ENCODE measurements at regions not wholly inside any gene's neighbourhood (a gene's known extent, or its start where the extent isn't known, plus 50 kb on each side); places are given as distances from the start of the nearest gene placed in this dataset.

- Histone ChIP-seq H3K23ac (ENCODE audit: low read length) (no peak overlapping the region), H2BK12ac (ENCODE audit: low read length) (peak overlapping the region; percentile 65), H3K9ac (ENCODE audit: low read length) (no peak overlapping the region), H2AFZ (ENCODE audit: insufficient read depth, low read length, poor library complexity) (peak overlapping the region; percentile 47), H3K4me2 (ENCODE audit: low read length) (peak overlapping the region; percentile 21), H3K4ac (ENCODE audit: low read depth, low read length) (no peak overlapping the region), H2BK5ac (ENCODE audit: low read depth, low read length, poor library complexity) (no peak overlapping the region), H3K9me3 (ENCODE audit: insufficient read depth, low read depth, low read length) (peaks cover 2% of the 10 kb centered on the region), H3K79me2 (ENCODE audit: control insufficient read depth, insufficient read depth, low read length, poor library complexity) (no peaks in the 10 kb centered on the region), H3K14ac (ENCODE audit: low read length) (no peak overlapping the region), H3K27me3 (ENCODE audit: insufficient read depth, low read length) (no peaks in the 10 kb centered on the region), H3K27ac (ENCODE audit: low read depth, low read length) (no peak overlapping the region), H4K91ac (ENCODE audit: low read depth, low read length) (peak overlapping the region; percentile 56), H3K4me1 (ENCODE audit: control insufficient read depth in 1 of 2, insufficient read depth in 2 of 2, low read length in 2 of 2) (peaks cover 10 to 22% of the 10 kb centered on the region in 2 experiments), H3K79me1 (ENCODE audit: low read length) (peaks cover 6% of the 10 kb centered on the region), H3K18ac (ENCODE audit: low read length) (no peak overlapping the region), H4K12ac (ENCODE audit: low read depth, low read length) (peak overlapping the region; percentile 45), H4K8ac (ENCODE audit: low read depth, low read length) (peak overlapping the region; percentile 47), H3K36me3 (ENCODE audit: control insufficient read depth in 1 of 2, insufficient read depth in 2 of 2, low read length in 2 of 2) (no peaks in the 10 kb centered on the region), H3K4me3 (ENCODE audit: low read depth, low read length) (no peak overlapping the region), H2AK5ac (ENCODE audit: low read length) (no peak overlapping the region), H2BK120ac (ENCODE audit: insufficient read depth, low read length, poor library complexity) (peak overlapping the region; percentile 50)
- no peak for DNase-seq
- WGBS (ENCODE audit: extremely low coverage, insufficient coverage, insufficient read length) = no CpG with 5 or more reads among the region's 12 CpGs
These were observed 138.9 kb upstream of the CCND2 start for GRCh38 chr12:4134448-4135263.

GRCh38 chr12:4133636-4134447 lies 139.7 kb upstream of the CCND2 start:
- Histone ChIP-seq H3K9me3 (ENCODE audit: insufficient read depth, low read depth, low read length) (peaks cover 2% of the 10 kb centered on the region), H3K18ac (ENCODE audit: low read length) (peak overlapping the region; percentile 3), H2AK5ac (ENCODE audit: low read length) (peak overlapping the region; percentile 38), H4K8ac (ENCODE audit: low read depth, low read length) (peak overlapping the region; percentile 47), H4K12ac (ENCODE audit: low read depth, low read length) (no peak overlapping the region), H3K9ac (ENCODE audit: low read length) (no peak overlapping the region), H3K14ac (ENCODE audit: low read length) (peak overlapping the region; percentile 19), H2AFZ (ENCODE audit: insufficient read depth, low read length, poor library complexity) (peak overlapping the region; percentile 40), H3K4me1 (ENCODE audit: control insufficient read depth in 1 of 2, insufficient read depth in 2 of 2, low read length in 2 of 2) (peaks cover 10 to 22% of the 10 kb centered on the region in 2 experiments), H3K27me3 (ENCODE audit: insufficient read depth, low read length) (no peaks in the 10 kb centered on the region), H3K4ac (ENCODE audit: low read depth, low read length) (no peak overlapping the region), H3K36me3 (ENCODE audit: control insufficient read depth in 1 of 2, insufficient read depth in 2 of 2, low read length in 2 of 2) (no peaks in the 10 kb centered on the region), H3K4me2 (ENCODE audit: low read length) (peak overlapping the region; percentile 21), H2BK5ac (ENCODE audit: low read depth, low read length, poor library complexity) (no peak overlapping the region), H2BK120ac (ENCODE audit: insufficient read depth, low read length, poor library complexity) (peak overlapping the region; percentile 0), H3K79me1 (ENCODE audit: low read length) (peaks cover 6% of the 10 kb centered on the region), H3K79me2 (ENCODE audit: control insufficient read depth, insufficient read depth, low read length, poor library complexity) (no peaks in the 10 kb centered on the region), H3K4me3 (ENCODE audit: low read depth, low read length) (no peak overlapping the region), H3K23ac (ENCODE audit: low read length) (no peak overlapping the region), H3K27ac (ENCODE audit: low read depth, low read length) (no peak overlapping the region), H4K91ac (ENCODE audit: low read depth, low read length) (peak overlapping the region; percentile 56), H2BK12ac (ENCODE audit: low read length) (peak overlapping the region; percentile 68)
- WGBS (ENCODE audit: extremely low coverage, insufficient coverage, insufficient read length) = no CpG with 5 or more reads among the region's 15 CpGs
- no peak for DNase-seq

- H3K4me3 ChIP-seq (ENCODE audit: low read depth, low read length) = no peak overlapping the region
- no peak overlapping the region for H3K23ac ChIP-seq (ENCODE audit: low read length)
- no peaks in the 10 kb centered on the region for H3K27me3 ChIP-seq (ENCODE audit: insufficient read depth, low read length)
- H3K18ac ChIP-seq (ENCODE audit: low read length) = no peak overlapping the region
- peaks cover 10 to 22% of the 10 kb centered on the region in 2 experiments for H3K4me1 ChIP-seq (ENCODE audit: control insufficient read depth in 1 of 2, insufficient read depth in 2 of 2, low read length in 2 of 2)
- DNase-seq = no peak
- peaks cover 2% of the 10 kb centered on the region for H3K9me3 ChIP-seq (ENCODE audit: insufficient read depth, low read depth, low read length)
- H3K27ac ChIP-seq (ENCODE audit: low read depth, low read length) = no peak overlapping the region
- H4K12ac ChIP-seq (ENCODE audit: low read depth, low read length) = no peak overlapping the region
- no peak overlapping the region for H2BK5ac ChIP-seq (ENCODE audit: low read depth, low read length, poor library complexity)
- no peak overlapping the region for H2BK120ac ChIP-seq (ENCODE audit: insufficient read depth, low read length, poor library complexity)
- H3K14ac ChIP-seq (ENCODE audit: low read length) = no peak overlapping the region
- H3K79me1 ChIP-seq (ENCODE audit: low read length) = peaks cover 6% of the 10 kb centered on the region
- no peak overlapping the region for H2AFZ ChIP-seq (ENCODE audit: insufficient read depth, low read length, poor library complexity)
- no peaks in the 10 kb centered on the region for H3K36me3 ChIP-seq (ENCODE audit: control insufficient read depth in 1 of 2, insufficient read depth in 2 of 2, low read length in 2 of 2)
- no peak overlapping the region for H3K4ac ChIP-seq (ENCODE audit: low read depth, low read length)
- WGBS (ENCODE audit: extremely low coverage, insufficient coverage, insufficient read length) = no CpG with 5 or more reads among the region's 5 CpGs
- H3K79me2 ChIP-seq (ENCODE audit: control insufficient read depth, insufficient read depth, low read length, poor library complexity) = no peaks in the 10 kb centered on the region
- no peak overlapping the region for H2AK5ac ChIP-seq (ENCODE audit: low read length)
- no peak overlapping the region for H3K9ac ChIP-seq (ENCODE audit: low read length)
- no peak overlapping the region for H3K4me2 ChIP-seq (ENCODE audit: low read length)
- no peak overlapping the region for H4K8ac ChIP-seq (ENCODE audit: low read depth, low read length)
- peak overlapping the region; percentile 6 for H2BK12ac ChIP-seq (ENCODE audit: low read length)
- H4K91ac ChIP-seq (ENCODE audit: low read depth, low read length) = no peak overlapping the region
These were observed 140.5 kb upstream of the CCND2 start for GRCh38 chr12:4133029-4133428.

GRCh38 chr12:4121506-4122020 lies 152.0 kb upstream of the CCND2 start:
- Histone ChIP-seq H3K4me2 (ENCODE audit: low read length) (no peak overlapping the region), H2BK12ac (ENCODE audit: low read length) (no peak overlapping the region), H3K18ac (ENCODE audit: low read length) (no peak overlapping the region), H2BK120ac (ENCODE audit: insufficient read depth, low read length, poor library complexity) (no peak overlapping the region), H3K23ac (ENCODE audit: low read length) (no peak overlapping the region), H3K4ac (ENCODE audit: low read depth, low read length) (no peak overlapping the region), H4K91ac (ENCODE audit: low read depth, low read length) (no peak overlapping the region), H3K79me2 (ENCODE audit: control insufficient read depth, insufficient read depth, low read length, poor library complexity) (no peaks in the 10 kb centered on the region), H2AFZ (ENCODE audit: insufficient read depth, low read length, poor library complexity) (no peak overlapping the region), H4K12ac (ENCODE audit: low read depth, low read length) (no peak overlapping the region), H3K9me3 (ENCODE audit: insufficient read depth, low read depth, low read length) (no peaks in the 10 kb centered on the region), H2AK5ac (ENCODE audit: low read length) (no peak overlapping the region), H3K27ac (ENCODE audit: low read depth, low read length) (no peak overlapping the region), H3K79me1 (ENCODE audit: low read length) (no peaks in the 10 kb centered on the region), H3K14ac (ENCODE audit: low read length) (no peak overlapping the region), H3K4me3 (ENCODE audit: low read depth, low read length) (no peak overlapping the region), H3K27me3 (ENCODE audit: insufficient read depth, low read length) (no peaks in the 10 kb centered on the region), H3K36me3 (ENCODE audit: control insufficient read depth in 1 of 2, insufficient read depth in 2 of 2, low read length in 2 of 2) (no peaks in the 10 kb centered on the region), H2BK5ac (ENCODE audit: low read depth, low read length, poor library complexity) (no peak overlapping the region), H3K9ac (ENCODE audit: low read length) (no peak overlapping the region), H3K4me1 (ENCODE audit: control insufficient read depth in 1 of 2, insufficient read depth in 2 of 2, low read length in 2 of 2) (peaks cover 9 to 11% of the 10 kb centered on the region in 2 experiments), H4K8ac (ENCODE audit: low read depth, low read length) (no peak overlapping the region)
- WGBS (ENCODE audit: extremely low coverage, insufficient coverage, insufficient read length) = no CpG with 5 or more reads among the region's 6 CpGs
- no peak for DNase-seq
